Panc1 (cell line): ENCODE measurements at regions not wholly inside any gene's neighbourhood (a gene's known extent, or its start where the extent isn't known, plus 50 kb on each side); places are given as distances from the start of the nearest gene placed in this dataset.
"Not testable (repeated sequence)": the region's sequence is repeated elsewhere in the genome, so short reads cannot be mapped to it uniquely, and the experiment has no call there.

Source experiments
- ATAC-seq: fragments of 200-7000 bp; cut with Tn5 transposase; 2 replicates; pipeline ENCODE4 v1.9.1; 2020; ENCODE audit warnings: mild to moderate bottlenecking, moderate library complexity
- BruUV-seq: library from RNA; stranded (reverse); fragments of 400-500 nt; replicated peaks from 2 replicates; lab custom pipeline; 2021; lab: Mats Ljungman, UMichigan
- CTCF ChIA-PET: fragments of 300-600 bp; sonication (Branson Sonifier 250); formaldehyde crosslinking; loops from one replicate; lab custom pipeline; 2022; ENCODE audit warnings: antibody characterized with exemption; lab: Charles Lee
- POLR2A ChIA-PET: fragments of 300-600 bp; sonication (Branson Sonifier 250); formaldehyde crosslinking; loops from one replicate; lab custom pipeline; 2022; ENCODE audit warnings: antibody characterized with exemption; lab: Charles Lee
- DNase-seq: peaks from one replicate; pipeline ENCODE4 v3.0.0-alpha.2; 2010; ENCODE audit warnings: low read depth, low spot score
- H3K27ac ChIP-seq: 2 replicates; pipeline ENCODE4 v1.5.1; 2011; ENCODE audit warnings: mild to moderate bottlenecking, low read length, inconsistent platforms
- H3K27me3 ChIP-seq: fragments of 200-500 bp; sonication (Bioruptor generic); 2 replicates; pipeline ENCODE4 v1.6.0; 2014; ENCODE audit warnings: low read length, inconsistent platforms; ENCODE audit not compliant: control insufficient read depth, insufficient read depth
- H3K36me3 ChIP-seq: fragments of 200-500 bp; sonication (Bioruptor generic); 2 replicates; pipeline ENCODE4 v1.5.1; 2014; ENCODE audit warnings: inconsistent platforms, mild to moderate bottlenecking, low read length, moderate library complexity; ENCODE audit not compliant: control insufficient read depth, insufficient read depth
- H3K4me1 ChIP-seq: 2 replicates; pipeline ENCODE4 v1.5.1; 2011; ENCODE audit warnings: inconsistent platforms, mild to moderate bottlenecking, low read length, moderate library complexity; ENCODE audit not compliant: control insufficient read depth, insufficient read depth
- H3K4me3 ChIP-seq, 2 experiments: 2 replicates each; pipeline ENCODE4 v1.5.1; 2011 to 2012; ENCODE audit warnings: low read depth in 2 of 2, low read length in 2 of 2, mild to moderate bottlenecking in 2 of 2, inconsistent platforms in 1 of 2, moderate library complexity in 1 of 2
- H3K9me3 ChIP-seq: fragments of 200-500 bp; sonication (Bioruptor generic); 2 replicates; pipeline ENCODE4 v1.5.1; 2014; ENCODE audit warnings: low read depth, mild to moderate bottlenecking, inconsistent platforms, low read length, moderate library complexity; ENCODE audit not compliant: control insufficient read depth, insufficient read depth
- POLR2AphosphoS5 ChIP-seq: IDR thresholded peaks from 2 replicates; pipeline ENCODE4 v1.6.1; 2012; ENCODE audit warnings: mild to moderate bottlenecking, low read depth, low read length, moderate library complexity
- SIN3A ChIP-seq: IDR thresholded peaks from 2 replicates; pipeline ENCODE4 v1.6.1; 2012; ENCODE audit warnings: low read depth, mild to moderate bottlenecking, low read length, moderate library complexity, borderline replicate concordance; ENCODE audit not compliant: insufficient read depth
- TCF7L2 ChIP-seq: IDR thresholded peaks from 2 replicates; pipeline ENCODE4 v1.6.1; 2011; ENCODE audit warnings: mild to moderate bottlenecking, low read depth, low read length, inconsistent platforms
- in situ Hi-C: cut with HindIII; loops from 2 replicates; pipeline ENCODE4 v1.10.0; 2016; ENCODE audit warnings: low sequenced_read_pairs, low pct_unique_long_range_greater_than_20kb
- intact Hi-C: fragments of 100-400 bp; cut with micrococcal nuclease; formaldehyde crosslinking; loops from one replicate; pipeline ENCODE4 v1.10.0; 2022; ENCODE audit not compliant: unreplicated experiment
- TF ChIP-seq, protein P1 (sequence below), 2 experiments: IDR thresholded peaks; 2 replicates each; pipeline ENCODE4 v1.6.1; 2011 to 2012; ENCODE audit warnings: low read depth in 2 of 2, control low read depth in 1 of 2, low read length in 1 of 2, mild to moderate bottlenecking in 1 of 2, moderate library complexity in 1 of 2; ENCODE audit not compliant: insufficient read depth in 1 of 2
- TF ChIP-seq, protein P2 (sequence below): fragments of 450-650 bp; IDR thresholded peaks from 2 replicates; pipeline ENCODE4 v1.5.1; 2017; ENCODE audit warnings: mild to moderate bottlenecking

DNA sequence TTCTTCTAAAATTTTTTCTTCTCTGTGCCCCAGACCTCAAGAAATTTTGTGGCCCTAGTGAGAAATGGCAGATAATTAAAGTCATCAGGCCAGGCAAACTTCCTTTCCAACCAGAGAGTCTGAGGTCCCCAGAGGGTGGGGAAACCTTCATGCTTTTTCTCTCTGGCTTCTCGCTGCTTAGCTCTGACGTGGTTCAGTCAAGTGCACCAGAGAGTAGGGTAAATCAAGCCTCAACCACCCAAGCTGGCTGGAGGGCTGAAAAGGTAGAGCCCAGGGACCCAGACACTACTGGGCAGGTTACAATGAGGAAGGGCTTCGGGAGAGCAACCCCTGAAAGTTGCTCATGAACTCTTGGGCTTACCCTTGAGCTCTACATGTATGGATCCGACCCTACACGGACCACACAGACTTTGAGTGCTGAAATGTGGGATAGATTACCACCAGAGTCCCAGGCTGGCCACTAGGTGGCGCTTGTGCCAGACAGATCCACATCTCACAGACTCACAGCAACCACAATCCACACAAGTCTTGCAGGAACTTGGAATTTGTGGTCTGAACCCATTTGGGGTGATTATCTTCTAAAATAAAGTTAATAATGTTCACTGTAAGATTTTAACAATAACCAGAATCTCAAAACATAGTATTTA lies 323.5 kb downstream of the KLF13 start:
- POLR2A ChIA-PET, DNase-seq: not testable (repeated sequence)

DNA sequence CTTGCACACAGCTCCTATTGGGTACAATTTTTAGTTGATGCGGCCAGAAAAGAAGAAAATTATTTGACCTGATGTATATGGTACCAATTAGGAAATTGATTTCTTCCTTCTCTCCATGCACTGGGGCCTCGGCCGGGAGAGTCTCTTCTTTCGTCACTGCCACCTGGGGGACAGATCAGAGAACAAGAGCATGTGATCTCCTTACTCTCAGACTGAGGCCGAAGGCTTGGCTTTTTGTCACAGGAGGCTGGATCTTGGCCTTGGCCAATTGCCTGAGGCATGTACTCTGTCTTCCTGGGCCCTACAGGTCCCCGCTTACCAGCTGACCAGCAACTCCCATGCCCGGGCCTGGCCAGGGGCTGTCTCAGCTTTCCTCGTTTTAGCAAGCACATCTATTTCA lies 330.3 kb downstream of the KLF13 start:
- H3K4me1 ChIP-seq, H3K36me3 ChIP-seq, H3K4me3 ChIP-seq, CTCF ChIA-PET, H3K27ac ChIP-seq, ATAC-seq, POLR2A ChIA-PET, H3K27me3 ChIP-seq, H3K9me3 ChIP-seq, in situ Hi-C loops, BruUV-seq, intact Hi-C loops, DNase-seq: not testable (repeated sequence)

More for the DNA sequence above, 323.5 kb downstream of the KLF13 start:
- H3K9me3 ChIP-seq, in situ Hi-C loops, CTCF ChIA-PET, intact Hi-C loops, H3K4me1 ChIP-seq, H3K27ac ChIP-seq, H3K36me3 ChIP-seq, H3K4me3 ChIP-seq, BruUV-seq, H3K27me3 ChIP-seq: not testable (repeated sequence)
- ATAC-seq: peak; percentile 95

DNA sequence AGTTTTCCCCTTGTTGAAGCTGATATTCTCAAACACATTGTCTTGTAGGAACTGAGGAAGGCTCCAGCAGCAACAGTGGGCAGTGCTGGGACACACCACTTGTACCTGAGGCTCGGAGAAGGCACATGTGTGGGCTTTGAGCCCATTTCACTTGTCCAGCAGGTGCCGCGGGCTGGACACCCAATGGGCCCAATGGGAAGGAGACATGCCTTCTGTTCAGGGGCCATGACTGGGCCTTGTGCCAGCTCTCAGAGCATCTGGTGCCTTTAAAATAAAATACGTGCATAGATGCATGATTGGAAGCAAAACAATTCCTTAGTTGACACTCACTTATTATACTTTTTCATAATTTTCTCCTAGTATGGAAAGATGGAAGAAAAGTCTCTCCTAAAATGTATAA lies 334.2 kb downstream of the KLF13 start:
- Histone ChIP-seq H3K36me3 (no peaks in the 10 kb centered on the region), H3K9me3 (no peaks in the 10 kb centered on the region), H3K27me3 (no peaks in the 10 kb centered on the region), H3K27ac (no peak overlapping the region), H3K4me1 (no peaks in the 10 kb centered on the region), H3K4me3 (no peak overlapping the region)
- in situ Hi-C loops: no loop called here
- ChIA-PET POLR2A (no interaction called here), CTCF (no interaction called here)
- ATAC-seq (no peak), DNase-seq (no peak)
- TF ChIP-seq, protein P1, sequence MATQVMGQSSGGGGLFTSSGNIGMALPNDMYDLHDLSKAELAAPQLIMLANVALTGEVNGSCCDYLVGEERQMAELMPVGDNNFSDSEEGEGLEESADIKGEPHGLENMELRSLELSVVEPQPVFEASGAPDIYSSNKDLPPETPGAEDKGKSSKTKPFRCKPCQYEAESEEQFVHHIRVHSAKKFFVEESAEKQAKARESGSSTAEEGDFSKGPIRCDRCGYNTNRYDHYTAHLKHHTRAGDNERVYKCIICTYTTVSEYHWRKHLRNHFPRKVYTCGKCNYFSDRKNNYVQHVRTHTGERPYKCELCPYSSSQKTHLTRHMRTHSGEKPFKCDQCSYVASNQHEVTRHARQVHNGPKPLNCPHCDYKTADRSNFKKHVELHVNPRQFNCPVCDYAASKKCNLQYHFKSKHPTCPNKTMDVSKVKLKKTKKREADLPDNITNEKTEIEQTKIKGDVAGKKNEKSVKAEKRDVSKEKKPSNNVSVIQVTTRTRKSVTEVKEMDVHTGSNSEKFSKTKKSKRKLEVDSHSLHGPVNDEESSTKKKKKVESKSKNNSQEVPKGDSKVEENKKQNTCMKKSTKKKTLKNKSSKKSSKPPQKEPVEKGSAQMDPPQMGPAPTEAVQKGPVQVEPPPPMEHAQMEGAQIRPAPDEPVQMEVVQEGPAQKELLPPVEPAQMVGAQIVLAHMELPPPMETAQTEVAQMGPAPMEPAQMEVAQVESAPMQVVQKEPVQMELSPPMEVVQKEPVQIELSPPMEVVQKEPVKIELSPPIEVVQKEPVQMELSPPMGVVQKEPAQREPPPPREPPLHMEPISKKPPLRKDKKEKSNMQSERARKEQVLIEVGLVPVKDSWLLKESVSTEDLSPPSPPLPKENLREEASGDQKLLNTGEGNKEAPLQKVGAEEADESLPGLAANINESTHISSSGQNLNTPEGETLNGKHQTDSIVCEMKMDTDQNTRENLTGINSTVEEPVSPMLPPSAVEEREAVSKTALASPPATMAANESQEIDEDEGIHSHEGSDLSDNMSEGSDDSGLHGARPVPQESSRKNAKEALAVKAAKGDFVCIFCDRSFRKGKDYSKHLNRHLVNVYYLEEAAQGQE (IDR thresholded peaks at IDR 0.05; ENCODE audit: insufficient read depth in 1 of 2, low read depth in 2 of 2, low read length in 1 of 2): no peak
- TF ChIP-seq SIN3A: no peak
- TF ChIP-seq TCF7L2: no peak
- TF ChIP-seq POLR2AphosphoS5: no peak
- TF ChIP-seq, protein P2, sequence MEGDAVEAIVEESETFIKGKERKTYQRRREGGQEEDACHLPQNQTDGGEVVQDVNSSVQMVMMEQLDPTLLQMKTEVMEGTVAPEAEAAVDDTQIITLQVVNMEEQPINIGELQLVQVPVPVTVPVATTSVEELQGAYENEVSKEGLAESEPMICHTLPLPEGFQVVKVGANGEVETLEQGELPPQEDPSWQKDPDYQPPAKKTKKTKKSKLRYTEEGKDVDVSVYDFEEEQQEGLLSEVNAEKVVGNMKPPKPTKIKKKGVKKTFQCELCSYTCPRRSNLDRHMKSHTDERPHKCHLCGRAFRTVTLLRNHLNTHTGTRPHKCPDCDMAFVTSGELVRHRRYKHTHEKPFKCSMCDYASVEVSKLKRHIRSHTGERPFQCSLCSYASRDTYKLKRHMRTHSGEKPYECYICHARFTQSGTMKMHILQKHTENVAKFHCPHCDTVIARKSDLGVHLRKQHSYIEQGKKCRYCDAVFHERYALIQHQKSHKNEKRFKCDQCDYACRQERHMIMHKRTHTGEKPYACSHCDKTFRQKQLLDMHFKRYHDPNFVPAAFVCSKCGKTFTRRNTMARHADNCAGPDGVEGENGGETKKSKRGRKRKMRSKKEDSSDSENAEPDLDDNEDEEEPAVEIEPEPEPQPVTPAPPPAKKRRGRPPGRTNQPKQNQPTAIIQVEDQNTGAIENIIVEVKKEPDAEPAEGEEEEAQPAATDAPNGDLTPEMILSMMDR: no peak
- no TSS peak for BruUV-seq
- intact Hi-C loops: no loop called here

DNA sequence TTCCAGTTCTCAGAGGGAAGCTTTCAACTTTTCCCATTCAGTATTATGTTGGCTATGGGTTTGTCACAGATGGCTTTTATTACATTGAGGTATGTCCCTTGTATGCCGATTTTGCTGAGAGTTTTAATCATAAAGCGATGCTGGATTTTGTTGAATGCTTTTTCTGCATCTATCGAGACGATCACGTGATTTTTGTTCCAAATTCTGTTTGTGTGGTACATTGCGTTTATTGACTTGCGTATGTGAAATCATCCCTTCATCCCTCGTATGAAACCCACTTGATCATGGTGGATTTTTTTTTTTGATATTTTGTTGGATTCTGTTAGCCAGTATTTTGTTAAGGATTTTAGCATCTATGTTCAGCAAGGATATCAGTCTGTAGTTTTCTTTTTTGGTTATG lies 339.1 kb downstream of the KLF13 start:
- H3K36me3 ChIP-seq, H3K27me3 ChIP-seq, H3K4me3 ChIP-seq, CTCF ChIA-PET, H3K4me1 ChIP-seq, DNase-seq, ATAC-seq, in situ Hi-C loops, BruUV-seq, H3K27ac ChIP-seq, H3K9me3 ChIP-seq, intact Hi-C loops, POLR2A ChIA-PET: not testable (repeated sequence)

DNA sequence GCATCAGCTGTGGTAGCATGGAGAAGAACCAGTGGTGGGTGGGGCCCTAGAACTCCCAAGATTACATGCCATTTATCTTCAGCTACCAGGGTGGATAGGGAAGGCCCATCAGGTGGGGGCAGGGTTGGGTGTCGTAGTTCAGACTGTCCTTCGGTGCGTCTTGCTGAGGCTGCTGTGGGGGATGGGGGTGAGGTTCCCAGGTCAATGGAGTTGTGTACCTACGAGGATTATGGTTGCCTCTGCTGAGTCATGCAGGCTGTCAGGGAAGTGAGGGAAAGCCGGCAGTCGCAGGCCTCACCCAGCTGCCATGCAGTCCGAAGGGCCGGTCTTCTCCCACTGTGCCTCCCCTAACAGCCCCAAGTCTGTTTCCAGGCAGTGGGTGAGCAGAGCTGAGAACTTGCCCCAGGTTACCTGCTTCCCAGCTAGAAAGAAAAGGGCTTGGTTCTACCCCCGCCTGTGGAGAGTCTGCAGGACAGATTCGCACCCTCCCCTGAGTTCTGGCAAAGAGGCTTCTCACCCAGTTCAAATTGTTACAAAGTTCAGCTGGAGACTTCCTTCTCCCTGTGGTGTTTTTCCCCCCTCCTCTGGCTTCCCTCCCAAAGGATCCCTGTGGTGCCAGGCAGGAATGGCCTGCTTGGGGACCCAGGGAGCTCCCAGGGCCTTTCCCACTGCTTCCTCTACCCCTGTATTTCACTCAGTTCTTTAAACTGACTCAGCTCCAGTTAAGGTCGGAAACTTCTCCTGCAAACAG lies 342.7 kb downstream of the KLF13 start:
- intact Hi-C loops, in situ Hi-C loops, H3K27ac ChIP-seq, H3K27me3 ChIP-seq, H3K4me1 ChIP-seq, H3K36me3 ChIP-seq, ATAC-seq, DNase-seq, BruUV-seq, H3K9me3 ChIP-seq, H3K4me3 ChIP-seq, CTCF ChIA-PET: not testable (repeated sequence)
- POLR2A ChIA-PET: interaction anchor here (0.6 kb wide), 1 partner anchor 131 kb away, joined by 7 read pairs; no protein-coding TSS in a partner anchor
